Effector memory CD4-positive, alpha-beta T cell (primary cell): ENCODE measurements at regions not wholly inside any gene's neighbourhood (a gene's known extent, or its start where the extent isn't known, plus 50 kb on each side); places are given as distances from the start of the nearest gene placed in this dataset.

Source experiments
- DNase-seq, 3 donors: peaks; one replicate each; pipeline ENCODE4 v3.0.0-alpha.2; 2020
- H3K27ac ChIP-seq: 2 replicates; pipeline ENCODE4 v1.7.0; 2013; ENCODE audit warnings: mild to moderate bottlenecking, low read length, moderate library complexity; ENCODE audit not compliant: insufficient read depth, poor library complexity, severe bottlenecking
- H3K27me3 ChIP-seq: replicated peaks from 2 replicates; pipeline ENCODE4 v1.7.0; 2013; ENCODE audit warnings: mild to moderate bottlenecking, low read length; ENCODE audit not compliant: insufficient read depth, control insufficient read depth, poor library complexity, severe bottlenecking
- H3K36me3 ChIP-seq: 2 replicates; pipeline ENCODE4 v1.7.0; 2013; ENCODE audit warnings: mild to moderate bottlenecking, low read length, moderate library complexity; ENCODE audit not compliant: control insufficient read depth, insufficient read depth
- H3K4me1 ChIP-seq: 2 replicates; pipeline ENCODE4 v1.7.0; 2013; ENCODE audit warnings: low read length, mild to moderate bottlenecking; ENCODE audit not compliant: control insufficient read depth, insufficient read depth, poor library complexity, severe bottlenecking
- H3K4me3 ChIP-seq: 2 replicates; pipeline ENCODE4 v1.7.0; 2013; ENCODE audit warnings: low read length, low read depth, mild to moderate bottlenecking; ENCODE audit not compliant: insufficient read depth, poor library complexity, severe bottlenecking
- H3K9me3 ChIP-seq: 2 replicates; pipeline ENCODE4 v1.7.0; 2013; ENCODE audit warnings: mild to moderate bottlenecking, low read length, moderate library complexity; ENCODE audit not compliant: control insufficient read depth

DNA sequence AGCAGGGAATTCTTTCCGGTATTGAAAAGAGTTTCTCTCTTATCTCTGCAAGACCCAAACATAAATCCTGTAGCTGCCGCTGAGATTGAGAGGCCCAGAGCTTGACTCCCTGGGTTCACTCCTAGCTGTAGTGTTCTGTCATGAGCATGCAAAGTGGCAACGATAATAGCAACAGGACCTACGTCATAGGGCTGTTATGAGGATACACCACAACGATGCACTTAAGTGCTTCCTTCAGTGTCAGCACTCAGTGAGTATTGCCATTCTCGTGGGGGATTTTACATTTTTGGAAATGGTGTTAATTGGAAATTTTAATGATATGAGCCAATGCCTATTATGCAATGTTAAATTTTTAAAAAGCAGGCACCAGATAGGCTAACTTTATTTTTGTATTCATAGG lies 199.8 kb downstream of the CYLD start:
- H3K9me3 ChIP-seq, result no peaks in the 10 kb centered on the region
- no peak overlapping the region for H3K27ac ChIP-seq
- no peak overlapping the region for H3K4me3 ChIP-seq
- H3K27me3 ChIP-seq, result no peaks in the 10 kb centered on the region
- DNase-seq, result no peak
- no peaks in the 10 kb centered on the region for H3K36me3 ChIP-seq
- H3K4me1 ChIP-seq, result no peaks in the 10 kb centered on the region

DNA sequence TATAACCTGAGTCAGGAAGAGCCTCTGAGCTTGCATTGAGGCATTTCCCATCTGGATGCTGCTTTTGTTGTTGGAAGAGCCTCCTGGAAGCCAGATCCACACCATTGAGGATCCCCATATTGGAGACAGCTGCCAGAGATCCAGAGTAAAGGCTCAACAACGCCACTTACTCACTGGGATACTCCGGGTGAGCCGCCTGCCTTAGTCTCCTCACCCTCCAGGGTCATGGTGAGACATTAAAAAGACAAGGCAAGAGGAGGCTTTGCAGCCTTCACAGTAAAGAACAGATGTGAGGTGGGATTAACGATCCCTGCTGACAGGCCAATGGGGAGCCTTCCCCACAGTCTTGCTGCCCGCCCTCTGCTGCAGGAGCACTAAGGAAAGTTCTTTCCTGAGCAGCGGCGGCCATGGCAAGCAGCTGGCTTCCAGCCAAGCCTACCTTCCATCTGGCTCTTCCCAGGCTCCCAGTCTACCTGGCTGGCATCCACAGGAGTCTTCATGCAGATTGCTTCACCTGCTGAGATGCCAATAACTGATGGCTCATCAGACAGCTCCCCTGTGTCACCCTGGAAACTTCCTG lies 198.5 kb downstream of the CYLD start:
- Histone ChIP-seq H3K4me3 (no peak overlapping the region), H3K27me3 (no peaks in the 10 kb centered on the region), H3K36me3 (no peaks in the 10 kb centered on the region), H3K4me1 (no peaks in the 10 kb centered on the region), H3K9me3 (no peaks in the 10 kb centered on the region), H3K27ac (no peak overlapping the region)
- no peak for DNase-seq

DNA sequence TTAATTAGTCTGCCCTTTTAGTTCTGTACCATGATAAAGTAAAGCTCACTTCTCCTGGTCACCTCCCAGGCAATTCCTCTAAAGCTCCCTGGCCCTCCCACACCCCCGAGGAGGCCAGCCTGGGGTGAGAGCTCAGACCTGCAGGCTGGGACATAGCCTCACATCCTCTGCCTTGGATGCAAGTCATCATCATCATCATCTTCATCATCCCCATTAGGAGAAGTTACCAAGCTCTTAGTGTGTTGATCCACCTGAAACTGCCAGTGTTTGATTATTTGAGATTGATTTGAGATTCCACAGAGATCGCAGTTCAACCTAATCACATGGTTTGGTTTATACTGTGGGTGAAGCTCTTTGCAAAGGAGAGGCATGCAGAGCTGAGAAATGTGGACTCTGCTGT lies 197.5 kb downstream of the CYLD start:
- no peaks in the 10 kb centered on the region for H3K4me1 ChIP-seq
- no peak overlapping the region for H3K27ac ChIP-seq
- no peaks in the 10 kb centered on the region for H3K9me3 ChIP-seq
- H3K4me3 ChIP-seq, result no peak overlapping the region
- no peaks in the 10 kb centered on the region for H3K36me3 ChIP-seq
- no peaks in the 10 kb centered on the region for H3K27me3 ChIP-seq
- DNase-seq, result no peak

DNA sequence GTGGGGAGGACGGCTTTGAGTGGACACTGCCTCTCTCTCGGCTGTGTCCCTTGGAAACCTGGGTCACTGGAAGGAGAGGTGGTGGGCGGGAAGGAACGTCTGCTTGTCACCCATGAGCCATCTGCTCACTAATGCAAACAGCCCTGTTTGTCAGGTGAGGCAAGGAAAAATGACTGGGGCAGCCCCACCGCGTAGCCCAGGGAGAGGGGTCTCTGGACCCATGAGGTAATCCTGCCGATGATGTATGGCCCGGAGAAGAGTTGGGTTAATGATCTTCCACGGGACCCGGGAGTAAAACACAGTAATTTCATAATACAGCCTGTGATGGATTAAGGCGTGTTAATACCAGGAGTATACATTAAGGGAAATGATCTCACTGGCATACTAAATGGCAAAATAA lies 197.0 kb downstream of the CYLD start:
- Histone ChIP-seq H3K4me1 (no peaks in the 10 kb centered on the region), H3K36me3 (no peaks in the 10 kb centered on the region), H3K27me3 (no peaks in the 10 kb centered on the region), H3K27ac (no peak overlapping the region), H3K9me3 (no peaks in the 10 kb centered on the region), H3K4me3 (no peak overlapping the region)
- no peak for DNase-seq

DNA sequence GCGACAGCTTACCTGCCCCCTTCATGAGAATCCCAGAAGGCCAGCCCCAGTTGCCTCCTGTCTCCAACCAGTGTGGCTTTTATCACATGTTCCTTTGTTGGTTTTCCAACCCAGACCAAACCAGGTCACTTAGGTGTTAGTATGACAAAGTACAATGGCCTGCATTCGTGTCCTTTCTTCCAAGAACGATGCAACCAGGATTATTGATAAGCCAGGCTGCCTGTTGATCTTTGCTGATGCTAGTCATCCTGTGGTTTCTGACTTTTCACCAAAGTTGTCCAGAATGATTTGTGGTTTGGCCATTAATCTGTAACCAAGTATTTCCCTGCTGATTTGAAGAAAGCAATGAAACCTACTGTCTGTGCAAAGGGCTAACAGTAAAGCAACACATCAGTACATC lies 191.4 kb downstream of the CYLD start:
- no peak overlapping the region for H3K4me3 ChIP-seq
- DNase-seq, result no peak
- no peak overlapping the region for H3K27ac ChIP-seq
- no peaks in the 10 kb centered on the region for H3K27me3 ChIP-seq
- no peaks in the 10 kb centered on the region for H3K4me1 ChIP-seq
- no peaks in the 10 kb centered on the region for H3K9me3 ChIP-seq
- no peaks in the 10 kb centered on the region for H3K36me3 ChIP-seq

DNA sequence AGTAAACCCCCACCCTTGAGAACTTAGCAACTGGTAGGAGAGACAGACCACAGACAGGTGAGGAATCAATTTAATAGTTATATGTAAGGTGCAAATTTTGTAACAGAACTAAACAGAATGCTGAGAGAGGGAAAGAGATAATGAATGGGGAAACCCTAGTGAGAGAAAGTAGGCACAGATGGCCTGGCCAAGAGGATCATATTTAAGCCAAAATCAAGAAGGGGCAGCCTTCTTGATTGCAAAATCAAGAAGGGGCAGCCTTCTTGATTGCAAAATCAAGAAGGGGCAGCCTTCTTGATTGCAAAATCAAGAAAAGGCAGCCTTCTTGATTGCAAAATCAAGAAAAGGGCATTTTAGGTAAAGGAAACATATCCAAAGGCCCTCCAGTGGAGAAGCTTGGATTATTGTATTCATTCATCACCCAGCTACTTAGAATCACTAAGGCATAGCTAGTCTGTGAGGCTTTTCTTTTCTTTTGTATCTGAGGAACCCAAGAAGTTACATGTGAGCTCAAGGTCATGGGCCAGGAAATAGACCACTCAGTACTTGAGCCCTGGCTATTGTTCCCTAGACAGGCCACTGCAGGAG lies 190.6 kb downstream of the CYLD start:
- no peak for DNase-seq
- Histone ChIP-seq H3K9me3 (no peaks in the 10 kb centered on the region), H3K4me1 (no peaks in the 10 kb centered on the region), H3K27me3 (no peaks in the 10 kb centered on the region), H3K36me3 (no peaks in the 10 kb centered on the region), H3K27ac (no peak overlapping the region), H3K4me3 (no peak overlapping the region)

DNA sequence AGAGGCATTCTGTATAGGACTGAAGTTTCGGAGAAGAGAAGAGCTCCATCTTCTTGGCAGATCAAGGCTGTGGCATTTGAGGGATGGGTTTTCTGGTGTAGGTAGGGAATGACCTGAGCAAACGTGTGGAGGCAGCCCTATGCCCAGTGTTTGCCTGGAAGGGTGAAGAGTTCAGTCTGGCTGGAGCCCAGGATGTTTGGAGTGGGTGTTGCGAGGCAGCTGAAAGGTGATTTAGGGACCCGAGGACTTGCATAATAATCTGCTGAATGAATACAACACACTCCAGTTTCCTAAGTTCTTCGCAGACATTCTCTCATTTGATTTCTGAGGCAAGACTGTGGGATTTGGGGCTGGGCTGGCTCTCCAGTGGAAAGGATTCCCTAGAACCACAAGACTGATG lies 186.2 kb downstream of the CYLD start:
- Histone ChIP-seq H3K36me3 (no peaks in the 10 kb centered on the region), H3K4me3 (no peak overlapping the region), H3K27me3 (no peaks in the 10 kb centered on the region), H3K27ac (no peak overlapping the region), H3K9me3 (no peaks in the 10 kb centered on the region), H3K4me1 (no peaks in the 10 kb centered on the region)
- no peak for DNase-seq

DNA sequence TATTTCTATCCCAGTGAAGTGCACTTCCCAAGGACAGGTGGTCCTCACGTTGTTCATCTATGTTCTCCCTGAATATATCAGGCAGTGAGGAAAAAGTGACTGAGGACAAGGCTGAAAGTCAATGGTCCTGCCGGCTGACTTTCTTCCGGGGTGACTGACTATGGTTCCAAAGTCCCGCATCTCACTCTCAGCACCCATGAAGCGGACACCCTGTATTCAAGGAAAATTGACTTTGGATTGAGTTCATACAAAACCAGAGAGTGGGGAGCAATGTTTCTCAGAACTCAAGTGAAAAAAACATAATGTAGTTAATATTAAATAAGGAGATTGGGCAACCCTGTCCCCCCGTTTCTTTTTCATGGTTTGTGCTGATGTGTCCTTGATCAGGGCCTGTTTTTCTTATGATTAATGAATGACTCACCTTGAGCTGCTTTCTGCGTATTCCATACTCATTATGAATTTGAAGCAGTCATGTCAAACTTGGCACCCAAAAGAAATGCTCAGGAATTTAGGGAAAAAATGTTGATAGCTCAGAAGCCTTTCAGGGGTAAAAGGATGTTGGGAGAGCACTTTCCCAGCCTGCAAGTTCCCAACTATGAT lies 184.0 kb downstream of the CYLD start:
- DNase-seq, result no peak
- H3K9me3 ChIP-seq, result no peaks in the 10 kb centered on the region
- no peak overlapping the region for H3K27ac ChIP-seq

DNA sequence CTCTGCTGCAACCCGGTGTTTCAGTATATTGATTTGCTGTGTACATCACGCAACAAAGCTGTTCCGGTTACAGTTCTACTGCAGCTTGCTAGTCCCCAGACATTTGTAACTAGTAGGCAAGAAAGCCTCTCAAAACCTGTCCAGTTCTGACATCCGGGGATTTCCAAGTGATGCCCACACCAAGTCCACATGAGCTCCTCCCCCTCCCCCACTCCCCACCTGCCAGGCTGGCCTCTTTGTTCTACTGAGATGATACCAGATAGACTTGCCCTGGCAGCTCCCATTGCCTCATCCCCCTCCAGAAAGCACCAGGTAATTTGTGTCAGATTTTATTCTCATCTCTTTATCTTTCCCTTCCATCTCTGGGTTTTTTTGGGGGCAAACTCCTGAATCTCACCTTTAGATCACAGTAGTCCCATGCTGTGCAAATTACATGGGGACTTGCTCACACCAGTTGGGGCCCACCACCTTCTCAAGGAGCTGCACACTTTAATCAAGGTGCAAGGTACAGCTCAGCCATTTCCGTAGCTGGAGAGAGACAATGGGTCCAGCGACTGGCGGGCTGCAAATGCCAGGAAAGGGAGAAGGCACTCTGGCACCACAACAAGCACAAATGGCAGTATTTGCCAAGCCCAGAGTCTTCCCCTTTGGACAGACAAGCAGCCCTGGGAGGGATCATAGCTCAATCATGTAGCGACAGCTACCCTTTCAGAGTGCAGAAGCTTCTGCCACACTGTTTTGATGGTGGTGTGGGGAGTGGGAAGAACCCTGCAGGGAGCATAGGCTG lies 183.1 kb downstream of the CYLD start:
- Histone ChIP-seq H3K9me3 (no peaks in the 10 kb centered on the region), H3K27me3 (no peaks in the 10 kb centered on the region), H3K4me3 (no peak overlapping the region), H3K4me1 (no peaks in the 10 kb centered on the region), H3K36me3 (no peaks in the 10 kb centered on the region), H3K27ac (no peak overlapping the region)
- DNase-seq, result no peak

More for the DNA sequence above, 184.0 kb downstream of the CYLD start:
- Histone ChIP-seq H3K4me3 (no peak overlapping the region), H3K4me1 (no peaks in the 10 kb centered on the region), H3K36me3 (no peaks in the 10 kb centered on the region), H3K27me3 (no peaks in the 10 kb centered on the region)
